GM18868 (cell line): ENCODE measurements at regions not wholly inside any gene's neighbourhood (a gene's known extent, or its start where the extent isn't known, plus 50 kb on each side); places are given as distances from the start of the nearest gene placed in this dataset.
"Not testable (repeated sequence)": the region's sequence is repeated elsewhere in the genome, so short reads cannot be mapped to it uniquely, and the experiment has no call there.

ENCODE experiments used
- ATAC-seq: cut with Tn5 transposase; IDR thresholded peaks from one replicate; pipeline ENCODE4 v1.9.1; 2021; ENCODE audit warnings: mild to moderate bottlenecking, moderate library complexity; ENCODE audit not compliant: unreplicated experiment

GRCh38 chr9:19660019-19660418 lies 128.8 kb downstream of the SLC24A2 start:
- ATAC-seq = no peak

- ATAC-seq = no peak
Observed at GRCh38 chr9:19656704-19657103, 132.1 kb downstream of the SLC24A2 start.

- ATAC-seq = no peak
Observed at GRCh38 chr9:19651681-19652080, 137.2 kb downstream of the SLC24A2 start.

- ATAC-seq = no peak
Observed at GRCh38 chr9:19650312-19650711, 138.5 kb downstream of the SLC24A2 start.

GRCh38 chr9:19649336-19650041 lies 139.3 kb downstream of the SLC24A2 start:
- ATAC-seq = no peak

- ATAC-seq = no peak
Observed at GRCh38 chr9:19648672-19649071, 140.2 kb downstream of the SLC24A2 start.

GRCh38 chr9:19643875-19644274 lies 145.0 kb downstream of the SLC24A2 start:
- no peak for ATAC-seq

- no peak for ATAC-seq
Observed at GRCh38 chr9:19642256-19642655, 146.6 kb downstream of the SLC24A2 start.

GRCh38 chr9:19641046-19641445 lies 147.8 kb downstream of the SLC24A2 start:
- no peak for ATAC-seq

- no peak for ATAC-seq
Observed at GRCh38 chr9:19640014-19640413, 148.8 kb downstream of the SLC24A2 start.

- ATAC-seq = no peak
Observed at GRCh38 chr9:19637084-19637483, 151.8 kb downstream of the SLC24A2 start.

GRCh38 chr9:19634881-19635280 lies 154.0 kb downstream of the SLC24A2 start:
- ATAC-seq = no peak

GRCh38 chr9:19631181-19631580 lies 157.7 kb downstream of the SLC24A2 start:
- ATAC-seq = no peak

GRCh38 chr9:19630760-19631159 lies 158.1 kb downstream of the SLC24A2 start:
- no peak for ATAC-seq

GRCh38 chr9:19629488-19629887 lies 159.3 kb downstream of the SLC24A2 start:
- no peak for ATAC-seq

- not testable (repeated sequence) for ATAC-seq
Observed at GRCh38 chr9:19625426-19625825, 163.4 kb downstream of the SLC24A2 start.

GRCh38 chr9:19624519-19624918 lies 164.3 kb downstream of the SLC24A2 start:
- ATAC-seq = no peak

GRCh38 chr9:19623941-19624340 lies 164.9 kb downstream of the SLC24A2 start:
- ATAC-seq = no peak

GRCh38 chr9:19620326-19620725 lies 168.5 kb downstream of the SLC24A2 start:
- no peak for ATAC-seq

GRCh38 chr9:19619221-19619620 lies 169.6 kb downstream of the SLC24A2 start:
- no peak for ATAC-seq

GRCh38 chr9:19618816-19619215 lies 170.0 kb downstream of the SLC24A2 start:
- ATAC-seq = no peak

- ATAC-seq = no peak
Observed at GRCh38 chr9:19615036-19615624, 173.7 kb downstream of the SLC24A2 start.

GRCh38 chr9:19614294-19614693 lies 174.5 kb downstream of the SLC24A2 start:
- no peak for ATAC-seq
